ENCODE measurements at regions not wholly inside any gene's neighbourhood (a gene's known extent, or its start where the extent isn't known, plus 50 kb on each side); places are given as distances from the start of the nearest gene placed in this dataset.
"Not testable (repeated sequence)": the region's sequence is repeated elsewhere in the genome, so short reads cannot be mapped to it uniquely, and the experiment has no call there.

DNA sequence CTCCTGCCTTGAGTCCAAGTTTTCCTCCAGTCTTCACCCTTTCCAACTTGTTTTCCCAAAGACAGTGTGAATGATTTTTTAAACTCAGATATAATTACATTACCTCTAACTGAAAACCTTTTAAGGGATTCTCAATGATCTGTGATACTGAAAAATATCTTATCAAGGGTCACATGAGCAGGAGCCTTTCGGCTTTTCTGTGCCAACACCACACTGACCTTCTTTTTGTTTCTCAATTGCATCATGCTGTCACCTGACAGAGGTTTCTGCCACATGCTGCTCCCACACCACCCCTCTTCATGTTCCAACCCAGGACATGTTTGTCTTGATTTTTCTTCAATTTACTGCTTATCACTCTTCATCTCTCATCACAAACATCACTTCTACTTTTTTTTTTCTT, 820.0 kb downstream of the PRELID2 start:
- no peak for FAIRE-seq
- DNase-seq (ENCODE audit: insufficient read length) = no peak
- TF ChIP-seq TAF1 (IDR thresholded peaks at IDR 0.05; ENCODE audit: borderline replicate concordance, low read depth, low read length) (no peak), POLR2A (IDR thresholded peaks at IDR 0.05; ENCODE audit: low read depth, low read length) (no peak)

DNA sequence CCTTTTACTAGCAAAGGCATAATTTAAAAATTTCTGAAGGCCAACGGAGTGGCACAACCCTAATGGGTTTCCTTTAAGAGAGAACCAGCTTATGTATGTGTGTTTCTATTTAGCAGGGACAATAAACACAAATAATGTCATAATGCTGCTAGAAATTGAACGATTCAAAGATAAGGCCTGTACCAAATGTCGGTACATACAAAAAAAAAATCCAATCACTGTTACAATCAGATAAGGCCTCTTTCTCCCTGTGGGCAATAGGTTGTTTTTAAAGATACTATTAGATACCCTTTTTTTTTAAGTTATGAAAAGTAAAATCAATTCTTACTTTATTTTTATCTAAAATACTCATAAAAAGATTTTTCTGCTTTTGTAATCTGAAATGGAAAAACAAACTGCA, 821.0 kb downstream of the PRELID2 start:
- DNase-seq (ENCODE audit: insufficient read length) (no peak), FAIRE-seq (no peak)
- TF ChIP-seq TAF1 (IDR thresholded peaks at IDR 0.05; ENCODE audit: borderline replicate concordance, low read depth, low read length) (no peak), POLR2AphosphoS5 (IDR thresholded peaks at IDR 0.05; ENCODE audit: low read depth, low read length) (no peak), POLR2A (IDR thresholded peaks at IDR 0.05; ENCODE audit: low read depth, low read length) (no peak)

DNA sequence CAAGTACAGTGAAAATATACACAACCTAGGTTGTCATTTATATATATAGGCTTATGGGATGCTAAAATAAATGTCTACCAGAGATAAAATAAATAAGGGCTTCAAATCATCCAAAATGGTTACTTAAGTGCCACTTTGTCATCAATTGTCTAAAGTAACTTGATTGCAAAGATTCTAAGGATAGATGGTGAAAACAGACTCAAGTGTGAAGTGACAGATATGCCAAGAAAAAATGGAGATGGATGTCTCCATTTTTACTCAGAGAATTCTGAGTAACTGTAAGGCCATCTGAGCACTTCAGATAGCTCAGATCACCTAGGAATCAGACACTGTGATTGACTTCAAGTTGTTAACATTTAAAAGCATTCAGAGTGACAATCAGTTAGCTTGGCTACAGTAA, 824.3 kb downstream of the PRELID2 start:
- no peak for DNase-seq (ENCODE audit: insufficient read length)
- no peak for TF ChIP-seq POLR2AphosphoS5 (IDR thresholded peaks at IDR 0.05; ENCODE audit: low read depth, low read length)
- TF ChIP-seq TAF1 (IDR thresholded peaks at IDR 0.05; ENCODE audit: borderline replicate concordance, low read depth, low read length) = no peak
- no peak for TF ChIP-seq POLR2A (IDR thresholded peaks at IDR 0.05; ENCODE audit: low read depth, low read length)
- no peak for FAIRE-seq

DNA sequence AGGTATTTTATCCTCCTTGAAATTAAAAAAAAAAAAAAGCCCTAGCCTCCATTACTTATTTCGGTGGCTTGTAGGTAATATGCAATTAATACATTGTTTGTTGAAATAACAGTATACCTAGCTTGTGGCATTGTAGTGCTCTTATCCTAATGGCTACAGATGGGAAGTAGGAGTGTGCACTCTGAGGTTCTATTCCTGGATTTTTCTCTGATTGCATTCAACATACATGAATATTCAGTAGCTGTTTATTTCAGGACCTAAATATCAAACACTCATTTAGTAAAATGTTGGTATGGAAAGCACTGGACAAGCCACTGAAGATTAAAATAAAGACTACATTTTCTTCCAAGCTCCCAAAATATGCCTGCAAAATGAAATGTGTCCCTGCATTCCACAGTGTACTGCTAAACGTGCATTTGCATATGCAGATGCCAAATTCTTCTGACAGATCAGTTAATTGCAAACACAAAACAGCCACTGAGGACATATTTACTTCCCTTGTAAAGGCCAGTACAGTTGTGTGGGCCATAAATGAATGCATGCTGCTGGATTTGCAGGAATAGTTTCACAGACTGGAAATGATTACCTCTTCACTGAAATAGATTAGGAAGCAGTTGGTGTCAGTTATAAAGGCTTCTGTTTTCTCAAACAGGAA, 826.1 kb downstream of the PRELID2 start:
- FAIRE-seq (no peak), DNase-seq (ENCODE audit: insufficient read length) (no peak)
- TF ChIP-seq TAF1 (IDR thresholded peaks at IDR 0.05; ENCODE audit: borderline replicate concordance, low read depth, low read length) (no peak), POLR2A (IDR thresholded peaks at IDR 0.05; ENCODE audit: low read depth, low read length) (no peak), POLR2AphosphoS5 (IDR thresholded peaks at IDR 0.05; ENCODE audit: low read depth, low read length) (no peak)

DNA sequence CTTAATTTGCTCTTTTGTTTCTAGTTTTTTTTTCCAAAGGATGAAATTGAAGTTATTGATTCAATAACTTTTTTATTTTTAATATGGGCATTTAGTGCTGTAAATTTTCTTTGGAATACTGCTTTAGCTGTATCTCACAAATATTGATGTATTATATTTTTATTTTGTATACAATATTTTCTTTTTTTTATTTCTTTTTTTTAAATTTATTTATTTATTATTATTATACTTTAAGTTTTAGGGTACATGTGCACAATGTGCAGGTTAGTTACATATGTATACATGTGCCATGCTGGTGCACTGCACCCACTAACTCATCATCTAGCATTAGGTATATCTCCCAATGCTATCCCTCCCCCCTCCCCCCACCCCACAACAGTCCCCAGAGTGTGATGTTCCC, 823.7 kb downstream of the KCTD16 start:
- DNase-seq (ENCODE audit: insufficient read length); FAIRE-seq: not testable (repeated sequence)

DNA sequence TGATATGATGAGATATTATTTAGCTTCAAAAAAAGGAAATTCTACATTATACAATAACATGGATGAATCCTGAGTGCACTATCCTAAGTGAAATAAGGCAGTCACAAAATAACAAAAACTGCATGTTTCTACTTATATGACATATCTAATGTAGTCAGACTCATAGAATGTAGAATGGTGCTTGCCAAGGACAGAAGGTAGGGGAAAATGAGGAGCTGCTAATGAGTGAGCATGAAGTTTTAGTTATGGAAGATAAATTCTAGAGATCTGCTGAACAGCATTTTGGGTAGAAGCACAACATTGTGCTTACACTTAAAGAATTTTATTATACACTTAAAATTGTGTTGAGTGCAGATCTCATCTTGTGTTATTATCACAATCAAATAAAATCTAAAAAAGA, 812.4 kb downstream of the KCTD16 start:
- TF ChIP-seq POLR2AphosphoS5 (IDR thresholded peaks at IDR 0.05; ENCODE audit: low read depth, low read length) = no peak
- no peak for TF ChIP-seq POLR2A (IDR thresholded peaks at IDR 0.05; ENCODE audit: low read depth, low read length)
- TF ChIP-seq TAF1 (IDR thresholded peaks at IDR 0.05; ENCODE audit: borderline replicate concordance, low read depth, low read length) = no peak
- DNase-seq (ENCODE audit: insufficient read length) = no peak
- FAIRE-seq = no peak

DNA sequence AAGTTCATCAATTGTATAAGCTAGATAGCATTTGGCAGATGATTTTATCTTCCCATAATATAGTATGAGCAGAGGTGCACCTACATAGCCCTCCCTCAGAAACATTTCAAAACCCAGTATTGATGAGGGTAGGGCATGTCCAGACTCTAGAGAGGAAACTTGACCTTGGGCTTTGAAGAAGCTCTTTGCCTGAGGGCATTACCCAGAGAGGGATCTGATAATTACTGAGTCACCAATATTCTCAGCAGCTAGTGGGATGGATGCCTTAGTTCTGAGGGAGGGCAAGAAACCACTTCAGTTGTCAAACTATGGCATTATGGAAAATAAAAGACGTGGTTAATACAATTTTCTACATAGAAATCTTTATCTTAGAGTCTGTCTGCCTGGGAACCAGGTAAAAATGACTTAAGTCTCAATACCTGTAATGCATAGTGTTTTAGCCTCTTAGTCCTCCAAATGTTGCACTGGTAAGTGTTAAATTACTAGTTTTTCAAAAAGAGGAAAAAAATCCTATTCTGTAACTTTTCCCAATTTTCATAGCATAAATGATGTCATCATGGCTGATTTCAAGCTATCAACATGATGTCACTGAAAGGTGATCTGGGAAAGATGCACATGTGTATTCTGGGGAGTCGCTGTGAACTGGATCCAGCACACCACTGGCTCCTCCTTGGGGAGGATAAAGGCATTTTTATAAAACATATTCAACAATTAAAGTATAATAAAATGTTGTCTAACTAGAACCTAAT, 809.0 kb downstream of the KCTD16 start:
- no peak for DNase-seq (ENCODE audit: insufficient read length)
- FAIRE-seq = no peak
- TF ChIP-seq TAF1 (IDR thresholded peaks at IDR 0.05; ENCODE audit: borderline replicate concordance, low read depth, low read length) (no peak), POLR2A (IDR thresholded peaks at IDR 0.05; ENCODE audit: low read depth, low read length) (no peak), POLR2AphosphoS5 (IDR thresholded peaks at IDR 0.05; ENCODE audit: low read depth, low read length) (no peak)

DNA sequence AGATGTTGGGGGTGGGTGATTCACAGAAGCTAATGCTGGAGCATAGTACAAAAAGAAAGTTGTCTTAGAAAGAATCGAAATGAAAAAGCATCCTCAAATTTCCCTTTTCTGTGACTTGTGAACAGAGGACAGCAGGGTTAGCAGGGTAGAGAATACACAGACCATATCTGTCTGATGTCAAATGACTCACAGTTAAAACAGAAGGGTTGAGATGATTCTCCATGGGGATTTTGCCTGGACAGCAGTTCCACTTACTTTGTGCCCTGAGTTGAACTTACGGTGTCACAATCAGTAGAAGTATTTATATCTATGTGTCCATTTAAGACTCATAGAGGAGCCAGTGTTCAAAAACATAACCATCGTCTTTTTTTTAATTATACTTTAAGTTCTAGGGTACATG, 801.6 kb downstream of the KCTD16 start:
- no peak for TF ChIP-seq POLR2AphosphoS5 (IDR thresholded peaks at IDR 0.05; ENCODE audit: low read depth, low read length)
- TF ChIP-seq TAF1 (IDR thresholded peaks at IDR 0.05; ENCODE audit: borderline replicate concordance, low read depth, low read length) = no peak
- no peak for TF ChIP-seq POLR2A (IDR thresholded peaks at IDR 0.05; ENCODE audit: low read depth, low read length)
- FAIRE-seq = no peak

DNA sequence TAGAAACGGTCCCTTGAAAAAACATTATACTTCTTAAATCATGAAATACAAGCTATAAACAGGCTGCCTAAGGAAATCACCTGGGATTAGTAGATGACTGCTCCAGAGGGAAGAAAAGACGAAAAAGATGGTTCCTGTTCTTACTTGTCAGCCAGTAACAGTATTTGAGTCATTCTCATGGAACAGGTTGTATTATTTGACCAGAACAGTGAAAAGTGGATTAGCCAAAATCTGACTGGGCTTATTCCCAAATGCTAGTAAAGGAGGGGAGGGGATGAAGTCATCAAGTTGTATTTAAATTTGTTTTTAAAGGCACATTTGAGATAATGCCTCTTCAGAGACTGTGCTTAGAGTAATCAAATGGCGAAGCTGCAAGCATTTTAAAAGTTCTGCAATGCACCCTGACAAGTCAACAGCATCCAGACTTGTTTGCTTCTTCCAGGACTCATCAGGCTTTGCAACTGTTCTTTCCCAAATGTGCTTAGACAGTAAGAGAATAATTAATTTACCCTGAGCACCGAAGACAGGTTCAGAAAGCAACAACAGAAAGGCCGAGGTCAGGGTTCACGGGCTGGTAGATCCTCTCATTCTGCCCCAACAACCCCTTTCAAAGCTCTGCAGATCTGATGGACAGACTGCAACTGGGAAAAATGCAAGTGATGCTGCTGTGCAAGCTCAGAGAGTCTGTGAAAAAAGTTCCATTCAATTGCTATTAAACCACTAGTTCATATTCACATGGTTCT, 800.6 kb downstream of the KCTD16 start:
- TF ChIP-seq POLR2A (IDR thresholded peaks at IDR 0.05; ENCODE audit: low read depth, low read length) (no peak), TAF1 (IDR thresholded peaks at IDR 0.05; ENCODE audit: borderline replicate concordance, low read depth, low read length) (no peak), POLR2AphosphoS5 (IDR thresholded peaks at IDR 0.05; ENCODE audit: low read depth, low read length) (no peak)
- no peak for FAIRE-seq
- no peak for DNase-seq (ENCODE audit: insufficient read length)

More for the DNA sequence above, 801.6 kb downstream of the KCTD16 start:
- DNase-seq (ENCODE audit: insufficient read length) = no peak

DNA sequence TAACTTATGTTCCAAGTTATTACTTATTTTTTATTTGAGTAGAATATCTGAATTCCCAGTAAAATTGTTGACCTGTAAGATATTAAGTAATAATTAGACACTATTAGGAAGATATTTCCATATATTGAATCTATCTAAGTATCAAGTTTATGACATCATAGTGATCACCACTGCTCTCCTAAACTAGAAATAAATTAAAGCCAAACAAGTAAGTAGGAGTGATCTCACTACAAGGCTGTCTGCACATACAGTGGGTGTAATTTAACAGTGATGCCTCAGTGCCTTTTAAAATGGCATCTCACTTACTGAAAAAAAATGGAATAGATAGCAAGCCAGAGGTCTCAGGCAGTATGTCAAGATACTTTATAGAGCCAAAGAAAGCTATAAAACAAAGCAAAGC, 789.6 kb downstream of the KCTD16 start:
- no peak for FAIRE-seq

DNA sequence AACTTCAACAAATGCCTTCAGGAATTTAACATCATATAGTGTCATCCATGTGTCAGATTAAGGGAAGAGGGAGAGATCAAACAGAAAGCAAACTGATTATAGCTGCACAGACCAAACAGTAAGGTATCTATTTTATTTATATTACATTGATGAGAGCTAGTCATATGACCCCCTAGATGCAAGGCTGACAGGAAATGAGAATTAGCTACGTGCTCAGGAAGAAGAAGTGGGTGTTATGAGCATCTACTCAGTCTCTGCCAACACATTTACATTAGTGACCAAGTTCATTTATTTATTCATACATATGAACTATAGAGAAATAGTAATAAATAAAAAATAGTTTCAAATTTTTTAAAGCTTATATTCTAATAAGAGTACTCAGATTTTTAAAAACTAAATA, 787.3 kb downstream of the KCTD16 start:
- TF ChIP-seq TAF1 (IDR thresholded peaks at IDR 0.05; ENCODE audit: borderline replicate concordance, low read depth, low read length) (no peak), POLR2AphosphoS5 (IDR thresholded peaks at IDR 0.05; ENCODE audit: low read depth, low read length) (no peak)

More for the DNA sequence above, 789.6 kb downstream of the KCTD16 start:
- TF ChIP-seq TAF1 (IDR thresholded peaks at IDR 0.05; ENCODE audit: borderline replicate concordance, low read depth, low read length) (no peak), POLR2AphosphoS5 (IDR thresholded peaks at IDR 0.05; ENCODE audit: low read depth, low read length) (no peak), POLR2A (IDR thresholded peaks at IDR 0.05; ENCODE audit: low read depth, low read length) (no peak)
- no peak for DNase-seq (ENCODE audit: insufficient read length)

DNA sequence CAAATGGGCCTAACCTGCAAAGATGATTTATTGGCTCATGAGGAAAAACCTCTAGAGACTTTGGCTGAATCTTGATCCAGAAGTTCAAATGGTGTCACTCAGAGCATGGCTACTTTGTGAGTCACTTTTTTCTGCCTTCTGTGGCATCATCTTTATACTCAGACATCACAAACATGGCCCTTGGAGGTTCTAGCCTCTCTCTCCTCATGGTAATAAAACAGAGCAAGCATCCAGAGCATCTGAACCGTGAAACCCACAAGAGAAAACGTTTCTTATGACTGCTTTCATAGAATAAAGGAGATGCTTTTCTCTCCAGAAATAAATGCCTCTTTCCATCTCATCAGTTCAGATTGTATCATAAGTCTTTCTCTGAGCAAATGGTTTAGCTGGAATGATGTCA, 780.3 kb downstream of the KCTD16 start:
- FAIRE-seq (no peak), DNase-seq (ENCODE audit: insufficient read length) (no peak)
- TF ChIP-seq POLR2AphosphoS5 (IDR thresholded peaks at IDR 0.05; ENCODE audit: low read depth, low read length) (no peak), POLR2A (IDR thresholded peaks at IDR 0.05; ENCODE audit: low read depth, low read length) (no peak), TAF1 (IDR thresholded peaks at IDR 0.05; ENCODE audit: borderline replicate concordance, low read depth, low read length) (no peak)

More for the DNA sequence above, 787.3 kb downstream of the KCTD16 start:
- DNase-seq (ENCODE audit: insufficient read length) (no peak), FAIRE-seq (no peak)
